ENCODE measurements at regions not wholly inside any gene's neighbourhood (a gene's known extent, or its start where the extent isn't known, plus 50 kb on each side); places are given as distances from the start of the nearest gene placed in this dataset.
A peak's percentile ranks its signal among the peaks of the same experiment; 100 is the strongest.

DNA sequence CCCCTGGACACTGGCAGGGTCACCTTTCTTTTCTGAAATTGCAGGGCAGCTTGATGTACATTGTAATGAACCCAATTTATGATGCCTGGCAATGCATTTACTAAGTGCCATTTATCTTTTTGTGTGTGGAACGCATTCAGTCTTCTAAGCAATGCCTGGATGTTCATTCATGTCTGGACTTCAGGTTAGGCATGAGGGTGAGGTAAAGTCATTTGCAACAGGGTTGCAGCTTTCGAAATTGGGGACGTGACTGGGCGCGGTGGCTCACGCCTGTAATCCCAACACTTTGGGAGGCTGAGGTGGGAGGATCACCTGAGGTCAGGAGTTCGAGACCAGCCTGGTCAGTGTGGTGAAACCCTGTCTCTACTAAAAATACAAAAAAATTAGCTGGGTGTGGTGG lies 134.6 kb downstream of the SOX4 start:
- Histone ChIP-seq H3K4me3 (replicated peaks; ENCODE audit: insufficient read depth, low read length) (no peak overlapping the region), H3K27ac (replicated peaks) (no peak overlapping the region), H3K27me3 (ENCODE audit: insufficient read depth, poor library complexity, severe bottlenecking) (no peaks in the 10 kb centered on the region)
- TF ChIP-seq SPI1 (IDR thresholded peaks at IDR 0.05; ENCODE audit: borderline replicate concordance, low read depth) (no peak), POLR2AphosphoS5 (IDR thresholded peaks at IDR 0.05; ENCODE audit: low read depth) (no peak), GABPA (IDR thresholded peaks at IDR 0.05; ENCODE audit: low read depth) (no peak)
- TF ChIP-seq, protein P1, sequence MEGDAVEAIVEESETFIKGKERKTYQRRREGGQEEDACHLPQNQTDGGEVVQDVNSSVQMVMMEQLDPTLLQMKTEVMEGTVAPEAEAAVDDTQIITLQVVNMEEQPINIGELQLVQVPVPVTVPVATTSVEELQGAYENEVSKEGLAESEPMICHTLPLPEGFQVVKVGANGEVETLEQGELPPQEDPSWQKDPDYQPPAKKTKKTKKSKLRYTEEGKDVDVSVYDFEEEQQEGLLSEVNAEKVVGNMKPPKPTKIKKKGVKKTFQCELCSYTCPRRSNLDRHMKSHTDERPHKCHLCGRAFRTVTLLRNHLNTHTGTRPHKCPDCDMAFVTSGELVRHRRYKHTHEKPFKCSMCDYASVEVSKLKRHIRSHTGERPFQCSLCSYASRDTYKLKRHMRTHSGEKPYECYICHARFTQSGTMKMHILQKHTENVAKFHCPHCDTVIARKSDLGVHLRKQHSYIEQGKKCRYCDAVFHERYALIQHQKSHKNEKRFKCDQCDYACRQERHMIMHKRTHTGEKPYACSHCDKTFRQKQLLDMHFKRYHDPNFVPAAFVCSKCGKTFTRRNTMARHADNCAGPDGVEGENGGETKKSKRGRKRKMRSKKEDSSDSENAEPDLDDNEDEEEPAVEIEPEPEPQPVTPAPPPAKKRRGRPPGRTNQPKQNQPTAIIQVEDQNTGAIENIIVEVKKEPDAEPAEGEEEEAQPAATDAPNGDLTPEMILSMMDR (IDR thresholded peaks at IDR 0.05; ENCODE audit: insufficient read depth, low read length): no peak
- TF ChIP-seq, protein P2, sequence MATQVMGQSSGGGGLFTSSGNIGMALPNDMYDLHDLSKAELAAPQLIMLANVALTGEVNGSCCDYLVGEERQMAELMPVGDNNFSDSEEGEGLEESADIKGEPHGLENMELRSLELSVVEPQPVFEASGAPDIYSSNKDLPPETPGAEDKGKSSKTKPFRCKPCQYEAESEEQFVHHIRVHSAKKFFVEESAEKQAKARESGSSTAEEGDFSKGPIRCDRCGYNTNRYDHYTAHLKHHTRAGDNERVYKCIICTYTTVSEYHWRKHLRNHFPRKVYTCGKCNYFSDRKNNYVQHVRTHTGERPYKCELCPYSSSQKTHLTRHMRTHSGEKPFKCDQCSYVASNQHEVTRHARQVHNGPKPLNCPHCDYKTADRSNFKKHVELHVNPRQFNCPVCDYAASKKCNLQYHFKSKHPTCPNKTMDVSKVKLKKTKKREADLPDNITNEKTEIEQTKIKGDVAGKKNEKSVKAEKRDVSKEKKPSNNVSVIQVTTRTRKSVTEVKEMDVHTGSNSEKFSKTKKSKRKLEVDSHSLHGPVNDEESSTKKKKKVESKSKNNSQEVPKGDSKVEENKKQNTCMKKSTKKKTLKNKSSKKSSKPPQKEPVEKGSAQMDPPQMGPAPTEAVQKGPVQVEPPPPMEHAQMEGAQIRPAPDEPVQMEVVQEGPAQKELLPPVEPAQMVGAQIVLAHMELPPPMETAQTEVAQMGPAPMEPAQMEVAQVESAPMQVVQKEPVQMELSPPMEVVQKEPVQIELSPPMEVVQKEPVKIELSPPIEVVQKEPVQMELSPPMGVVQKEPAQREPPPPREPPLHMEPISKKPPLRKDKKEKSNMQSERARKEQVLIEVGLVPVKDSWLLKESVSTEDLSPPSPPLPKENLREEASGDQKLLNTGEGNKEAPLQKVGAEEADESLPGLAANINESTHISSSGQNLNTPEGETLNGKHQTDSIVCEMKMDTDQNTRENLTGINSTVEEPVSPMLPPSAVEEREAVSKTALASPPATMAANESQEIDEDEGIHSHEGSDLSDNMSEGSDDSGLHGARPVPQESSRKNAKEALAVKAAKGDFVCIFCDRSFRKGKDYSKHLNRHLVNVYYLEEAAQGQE (IDR thresholded peaks at IDR 0.05; ENCODE audit: insufficient replicate concordance, low read depth): no peak
- DNase-seq (ENCODE audit: low read depth in 1 of 2, low spot score in 1 of 2): no peak

DNA sequence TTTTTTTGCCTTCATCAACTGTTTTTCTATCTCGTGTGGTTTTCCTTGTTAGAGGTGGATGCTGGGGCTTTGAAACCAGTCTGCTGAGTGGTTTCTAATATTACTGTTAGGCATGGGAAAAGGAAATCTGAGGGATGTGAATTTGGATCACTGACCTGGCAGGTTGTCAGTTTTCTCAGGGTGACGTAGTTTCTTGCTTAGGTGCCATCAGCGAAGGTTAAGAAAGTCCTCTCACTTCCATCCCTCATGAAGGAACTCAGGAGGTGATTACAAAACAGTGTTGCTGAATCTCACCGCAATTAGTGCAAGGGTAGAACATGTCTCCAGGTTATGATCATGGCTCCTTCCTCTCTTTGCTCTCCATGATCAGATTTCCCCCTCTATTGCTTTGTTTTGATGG lies 135.9 kb downstream of the SOX4 start:
- DNase-seq (ENCODE audit: low read depth in 1 of 2, low spot score in 1 of 2): peak; percentile 3 to 37
- Histone ChIP-seq H3K4me3 (replicated peaks; ENCODE audit: insufficient read depth, low read length) (no peak overlapping the region), H3K27ac (replicated peaks) (no peak overlapping the region), H3K27me3 (ENCODE audit: insufficient read depth, poor library complexity, severe bottlenecking) (no peaks in the 10 kb centered on the region)
- TF ChIP-seq, protein P1 (IDR thresholded peaks at IDR 0.05; ENCODE audit: insufficient read depth, low read length): no peak
- TF ChIP-seq POLR2AphosphoS5 (IDR thresholded peaks at IDR 0.05; ENCODE audit: low read depth) (no peak), GABPA (IDR thresholded peaks at IDR 0.05; ENCODE audit: low read depth) (no peak), SPI1 (IDR thresholded peaks at IDR 0.05; ENCODE audit: borderline replicate concordance, low read depth) (no peak)
- TF ChIP-seq, protein P2 (IDR thresholded peaks at IDR 0.05; ENCODE audit: insufficient replicate concordance, low read depth): no peak

DNA sequence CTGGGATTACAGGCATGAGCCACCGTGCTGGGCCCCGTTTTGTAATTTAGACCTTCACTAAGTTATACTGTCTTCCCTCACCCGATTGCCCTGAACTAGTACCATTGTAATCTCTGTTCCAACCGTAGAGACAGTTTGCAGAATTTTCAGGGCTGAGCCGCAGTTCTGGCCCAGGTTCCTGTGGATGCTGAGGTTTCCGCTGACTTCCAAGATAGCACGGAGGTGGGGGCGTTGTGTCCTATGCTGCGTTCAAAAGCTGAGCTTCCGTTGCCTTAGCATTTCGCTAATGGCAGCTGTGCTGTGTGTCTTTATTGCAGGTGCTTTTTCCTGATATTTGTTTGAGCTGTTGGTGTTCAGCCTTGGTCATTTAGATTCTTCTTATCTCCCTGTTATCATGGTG lies 137.0 kb downstream of the SOX4 start:
- Histone ChIP-seq H3K27me3 (ENCODE audit: insufficient read depth, poor library complexity, severe bottlenecking) (no peaks in the 10 kb centered on the region), H3K27ac (replicated peaks) (no peak overlapping the region), H3K4me3 (replicated peaks; ENCODE audit: insufficient read depth, low read length) (no peak overlapping the region)
- TF ChIP-seq, protein P1 (IDR thresholded peaks at IDR 0.05; ENCODE audit: insufficient read depth, low read length): no peak
- TF ChIP-seq GABPA (IDR thresholded peaks at IDR 0.05; ENCODE audit: low read depth) (no peak), SPI1 (IDR thresholded peaks at IDR 0.05; ENCODE audit: borderline replicate concordance, low read depth) (no peak), POLR2AphosphoS5 (IDR thresholded peaks at IDR 0.05; ENCODE audit: low read depth) (no peak)
- TF ChIP-seq, protein P2 (IDR thresholded peaks at IDR 0.05; ENCODE audit: insufficient replicate concordance, low read depth): no peak
- no peak for DNase-seq (ENCODE audit: low read depth in 1 of 2, low spot score in 1 of 2)
